IPS-20b (cell line): ENCODE measurements at regions not wholly inside any gene's neighbourhood (a gene's known extent, or its start where the extent isn't known, plus 50 kb on each side); places are given as distances from the start of the nearest gene placed in this dataset.

ENCODE experiments used
- H3K27ac ChIP-seq: one replicate; pipeline ENCODE4 v1.5.1; 2013; ENCODE audit warnings: low read length
- H3K27me3 ChIP-seq: 2 replicates; pipeline ENCODE4 v1.6.1; 2013; ENCODE audit warnings: mild to moderate bottlenecking, low read length, inconsistent platforms; ENCODE audit not compliant: insufficient read depth
- H3K36me3 ChIP-seq: 2 replicates; pipeline ENCODE4 v1.6.1; 2013; ENCODE audit warnings: low read depth, mild to moderate bottlenecking, inconsistent platforms, low read length, moderate library complexity; ENCODE audit not compliant: insufficient read depth
- H3K4me1 ChIP-seq: 2 replicates; pipeline ENCODE4 v1.6.1; 2013; ENCODE audit warnings: mild to moderate bottlenecking, control low read depth, inconsistent platforms, low read length, moderate library complexity; ENCODE audit not compliant: insufficient read depth
- H3K4me3 ChIP-seq: 2 replicates; pipeline ENCODE4 v1.5.1; 2013; ENCODE audit warnings: mild to moderate bottlenecking, low read length, inconsistent platforms
- H3K9ac ChIP-seq: 2 replicates; pipeline ENCODE4 v1.6.1; 2013; ENCODE audit warnings: low read depth, mild to moderate bottlenecking, inconsistent platforms, low read length, moderate library complexity
- H3K9me3 ChIP-seq: 2 replicates; pipeline ENCODE4 v1.6.1; 2013; ENCODE audit warnings: mild to moderate bottlenecking, low read depth, low read length, inconsistent platforms; ENCODE audit not compliant: insufficient read depth

GRCh38 chr18:53772293-53772692 is 452.2 kb downstream of the MBD2 start:
- Histone ChIP-seq H3K4me3 (no peak overlapping the region), H3K36me3 (no peaks in the 10 kb centered on the region), H3K9me3 (no peaks in the 10 kb centered on the region; the same call in 1 of the 2 replicates), H3K27ac (no peak overlapping the region), H3K27me3 (no peaks in the 10 kb centered on the region), H3K4me1 (no peaks in the 10 kb centered on the region), H3K9ac (no peak overlapping the region)

- Histone ChIP-seq H3K4me3 (no peak overlapping the region), H3K9me3 (no peaks in the 10 kb centered on the region; the same call in 1 of the 2 replicates), H3K4me1 (no peaks in the 10 kb centered on the region), H3K27me3 (no peaks in the 10 kb centered on the region), H3K9ac (no peak overlapping the region), H3K36me3 (no peaks in the 10 kb centered on the region), H3K27ac (no peak overlapping the region)
These were observed 452.8 kb downstream of the MBD2 start for GRCh38 chr18:53771664-53772063.

GRCh38 chr18:53765211-53765610 is 459.3 kb downstream of the MBD2 start:
- H3K36me3 ChIP-seq = no peaks in the 10 kb centered on the region
- no peaks in the 10 kb centered on the region; the same call in 1 of the 2 replicates for H3K9me3 ChIP-seq
- H3K9ac ChIP-seq = no peak overlapping the region
- H3K4me3 ChIP-seq = no peak overlapping the region
- no peaks in the 10 kb centered on the region for H3K27me3 ChIP-seq
- no peaks in the 10 kb centered on the region for H3K4me1 ChIP-seq
- H3K27ac ChIP-seq = no peak overlapping the region

GRCh38 chr18:53764086-53764485 is 460.4 kb downstream of the MBD2 start:
- H3K4me1 ChIP-seq = no peaks in the 10 kb centered on the region
- H3K9ac ChIP-seq = no peak overlapping the region
- H3K27me3 ChIP-seq = no peaks in the 10 kb centered on the region
- H3K27ac ChIP-seq = no peak overlapping the region
- H3K4me3 ChIP-seq = no peak overlapping the region
- H3K9me3 ChIP-seq = no peaks in the 10 kb centered on the region; the same call in 1 of the 2 replicates
- H3K36me3 ChIP-seq = no peaks in the 10 kb centered on the region

GRCh38 chr18:53757328-53757727 is 467.1 kb downstream of the MBD2 start:
- no peak overlapping the region for H3K9ac ChIP-seq
- H3K36me3 ChIP-seq = no peaks in the 10 kb centered on the region
- no peak overlapping the region for H3K4me3 ChIP-seq
- H3K27me3 ChIP-seq = peaks cover 4% of the 10 kb centered on the region; the same call in 1 of the 2 replicates
- H3K27ac ChIP-seq = no peak overlapping the region
- no peaks in the 10 kb centered on the region for H3K9me3 ChIP-seq
- no peaks in the 10 kb centered on the region; the same call in 1 of the 2 replicates for H3K4me1 ChIP-seq

GRCh38 chr18:53756610-53756972 is 467.9 kb downstream of the MBD2 start:
- H3K36me3 ChIP-seq = no peaks in the 10 kb centered on the region
- no peak overlapping the region for H3K9ac ChIP-seq
- H3K9me3 ChIP-seq = no peaks in the 10 kb centered on the region
- no peaks in the 10 kb centered on the region; the same call in 1 of the 2 replicates for H3K4me1 ChIP-seq
- H3K27ac ChIP-seq = no peak overlapping the region
- no peak overlapping the region for H3K4me3 ChIP-seq
- peaks cover 4% of the 10 kb centered on the region; the same call in 1 of the 2 replicates for H3K27me3 ChIP-seq

- Histone ChIP-seq H3K4me1 (no peaks in the 10 kb centered on the region; the same call in 1 of the 2 replicates), H3K9ac (no peak overlapping the region), H3K4me3 (no peak overlapping the region), H3K36me3 (no peaks in the 10 kb centered on the region), H3K27ac (no peak overlapping the region), H3K9me3 (no peaks in the 10 kb centered on the region), H3K27me3 (peaks cover 4% of the 10 kb centered on the region; the same call in 1 of the 2 replicates)
These were observed 468.4 kb downstream of the MBD2 start for GRCh38 chr18:53755914-53756609.

GRCh38 chr18:53754154-53754553 is 470.3 kb downstream of the MBD2 start:
- Histone ChIP-seq H3K27me3 (peaks cover 4% of the 10 kb centered on the region; the same call in 1 of the 2 replicates), H3K4me3 (no peak overlapping the region), H3K9me3 (no peaks in the 10 kb centered on the region), H3K9ac (no peak overlapping the region), H3K4me1 (peaks cover under 1% of the 10 kb centered on the region; the same call in 1 of the 2 replicates), H3K27ac (no peak overlapping the region), H3K36me3 (no peaks in the 10 kb centered on the region)

- H3K27me3 ChIP-seq = peaks cover 4% of the 10 kb centered on the region; the same call in 1 of the 2 replicates
These were observed 470.9 kb downstream of the MBD2 start for GRCh38 chr18:53753601-53754000.

GRCh38 chr18:53752781-53753367 is 471.6 kb downstream of the MBD2 start:
- H3K36me3 ChIP-seq = no peaks in the 10 kb centered on the region
- H3K4me1 ChIP-seq = peaks cover 5% of the 10 kb centered on the region; the same call in 1 of the 2 replicates
- no peak overlapping the region for H3K9ac ChIP-seq
- H3K9me3 ChIP-seq = no peaks in the 10 kb centered on the region
- no peak overlapping the region for H3K27ac ChIP-seq
- no peak overlapping the region for H3K4me3 ChIP-seq
- peaks cover 4% of the 10 kb centered on the region; the same call in 1 of the 2 replicates for H3K27me3 ChIP-seq

More at GRCh38 chr18:53753601-53754000, 470.9 kb downstream of the MBD2 start:
- H3K36me3 ChIP-seq = no peaks in the 10 kb centered on the region
- H3K4me1 ChIP-seq = peaks cover 5% of the 10 kb centered on the region; the same call in 1 of the 2 replicates
- no peak overlapping the region for H3K9ac ChIP-seq
- no peak overlapping the region for H3K27ac ChIP-seq
- H3K4me3 ChIP-seq = no peak overlapping the region
- no peaks in the 10 kb centered on the region for H3K9me3 ChIP-seq

- Histone ChIP-seq H3K9ac (no peak overlapping the region), H3K9me3 (no peaks in the 10 kb centered on the region), H3K36me3 (no peaks in the 10 kb centered on the region), H3K27me3 (peaks cover 2% of the 10 kb centered on the region; the same call in 1 of the 2 replicates), H3K27ac (no peak overlapping the region), H3K4me1 (peaks cover 8% of the 10 kb centered on the region; the same call in 1 of the 2 replicates), H3K4me3 (no peak overlapping the region)
These were observed 474.7 kb downstream of the MBD2 start for GRCh38 chr18:53749766-53750165.

- Histone ChIP-seq H3K36me3 (no peaks in the 10 kb centered on the region), H3K27me3 (no peaks in the 10 kb centered on the region), H3K4me1 (peaks cover 8% of the 10 kb centered on the region; the same call in 1 of the 2 replicates), H3K9me3 (no peaks in the 10 kb centered on the region), H3K4me3 (no peak overlapping the region), H3K27ac (no peak overlapping the region), H3K9ac (no peak overlapping the region)
These were observed 476.8 kb downstream of the MBD2 start for GRCh38 chr18:53747663-53748160.
